Muscle of leg (tissue), 3 donors: ENCODE measurements at regions not wholly inside any gene's neighbourhood (a gene's known extent, or its start where the extent isn't known, plus 50 kb on each side); places are given as distances from the start of the nearest gene placed in this dataset.
"Not testable (repeated sequence)": the region's sequence is repeated elsewhere in the genome, so short reads cannot be mapped to it uniquely, and the experiment has no call there.

Source experiments
- DNase-seq: peaks from one replicate; pipeline ENCODE4 v3.0.0; 2013
- H3K27ac ChIP-seq: one replicate; pipeline ENCODE4 v1.5.1; 2013; ENCODE audit warnings: mild to moderate bottlenecking, low read length, control low read depth
- H3K27me3 ChIP-seq: one replicate; pipeline ENCODE4 v1.6.1; 2013; ENCODE audit warnings: low read length; ENCODE audit not compliant: control insufficient read depth, insufficient read depth
- H3K36me3 ChIP-seq: one replicate; pipeline ENCODE4 v1.6.1; 2013; ENCODE audit warnings: low read length; ENCODE audit not compliant: control insufficient read depth, insufficient read depth
- H3K4me1 ChIP-seq: one replicate; pipeline ENCODE4 v1.6.1; 2013; ENCODE audit warnings: low read length; ENCODE audit not compliant: control insufficient read depth, insufficient read depth
- H3K4me3 ChIP-seq: one replicate; pipeline ENCODE4 v1.5.1; 2013; ENCODE audit warnings: low read length, control low read depth
- H3K9me3 ChIP-seq: replicated peaks from 2 replicates; pipeline ENCODE4 v1.6.1; 2013; ENCODE audit warnings: low read depth, low read length; ENCODE audit not compliant: control insufficient read depth
- WGBS: methylation state at CpG from one replicate; pipeline ENCODE4 v1.1.5; 2013; ENCODE audit warnings: missing lambda C conversion rate; ENCODE audit not compliant: insufficient coverage; 5-methylcytosine and 5-hydroxymethylcytosine counted together

DNA sequence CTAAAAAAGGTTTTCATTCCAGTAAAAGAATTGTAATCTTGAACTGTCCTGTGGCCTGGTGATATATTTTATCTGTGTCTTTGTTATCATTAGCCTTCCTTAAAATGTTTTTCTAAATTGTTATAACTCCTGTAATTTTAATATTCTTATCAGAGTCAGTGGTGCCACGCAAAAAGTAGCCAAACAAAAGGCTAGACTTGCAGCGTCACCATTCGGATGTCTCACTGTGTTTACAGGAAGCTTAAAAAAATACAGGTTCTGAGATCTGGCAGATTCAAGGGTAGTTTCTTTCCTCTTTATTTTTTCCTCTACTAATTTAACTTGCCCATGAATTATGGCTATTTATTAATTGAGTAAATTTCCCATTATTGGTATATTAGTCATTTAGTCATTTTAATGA lies 362.3 kb downstream of the MAT2B start:
- H3K9me3 ChIP-seq = no peaks in the 10 kb centered on the region
- no peak for DNase-seq
- no peaks in the 10 kb centered on the region for H3K4me1 ChIP-seq
- WGBS = no CpG with 5 or more reads among the region's 3 CpGs
- no peak overlapping the region for H3K27ac ChIP-seq
- H3K27me3 ChIP-seq = no peaks in the 10 kb centered on the region
- no peak overlapping the region for H3K4me3 ChIP-seq
- H3K36me3 ChIP-seq = no peaks in the 10 kb centered on the region

DNA sequence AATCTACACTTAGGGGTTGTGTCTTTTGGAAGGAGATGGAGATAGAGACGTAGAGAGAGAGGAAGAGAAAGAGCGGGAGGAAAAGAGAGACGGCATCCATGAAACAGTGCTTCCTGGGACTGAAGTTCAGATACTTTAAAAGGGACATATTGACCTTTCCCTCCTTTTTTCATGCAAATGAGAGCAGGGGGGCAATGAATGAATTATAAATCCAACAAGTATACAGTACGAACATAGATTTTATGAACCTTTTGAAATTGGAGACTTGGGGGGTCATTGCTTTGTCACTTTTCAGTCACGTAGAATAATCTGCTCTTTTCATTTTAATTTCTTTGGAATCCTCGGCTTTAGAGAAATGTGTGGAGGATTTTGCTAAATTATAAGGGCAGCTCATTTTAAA lies 364.2 kb downstream of the MAT2B start:
- Histone ChIP-seq H3K4me1 (no peaks in the 10 kb centered on the region), H3K4me3 (no peak overlapping the region), H3K27me3 (no peaks in the 10 kb centered on the region), H3K36me3 (no peaks in the 10 kb centered on the region), H3K9me3 (no peaks in the 10 kb centered on the region), H3K27ac (no peak overlapping the region)
- WGBS = no CpG with 5 or more reads among the region's 6 CpGs
- no peak for DNase-seq

DNA sequence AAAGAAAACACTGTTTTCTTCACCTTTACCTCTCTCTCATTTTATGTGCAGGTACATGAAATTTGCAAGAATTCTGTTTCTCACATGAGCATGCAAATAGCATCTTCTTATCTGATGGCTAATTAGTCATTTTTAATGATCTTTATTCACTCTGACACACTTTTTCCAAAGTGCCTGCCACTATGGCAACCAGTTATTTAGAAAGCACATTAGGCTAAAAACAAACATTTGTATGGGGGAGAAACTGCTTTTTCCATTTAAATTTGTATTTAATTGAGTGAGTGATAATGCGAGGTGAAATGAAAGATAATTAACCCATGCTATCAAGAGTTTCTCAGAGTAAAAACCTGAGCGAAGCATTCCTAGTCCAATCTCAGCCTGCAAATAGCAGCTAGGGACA lies 365.0 kb downstream of the MAT2B start:
- H3K27me3 ChIP-seq = no peaks in the 10 kb centered on the region
- whole genome bisulfite sequencing = no CpG with 5 or more reads among the region's 2 CpGs
- no peak overlapping the region for H3K27ac ChIP-seq
- H3K4me3 ChIP-seq = no peak overlapping the region
- DNase-seq = no peak
- H3K9me3 ChIP-seq = no peaks in the 10 kb centered on the region
- no peaks in the 10 kb centered on the region for H3K36me3 ChIP-seq
- H3K4me1 ChIP-seq = no peaks in the 10 kb centered on the region

GRCh38 chr5:163874431-163874830 lies 369.0 kb downstream of the MAT2B start:
- no peak overlapping the region for H3K27ac ChIP-seq
- H3K27me3 ChIP-seq = no peaks in the 10 kb centered on the region
- no peaks in the 10 kb centered on the region for H3K4me1 ChIP-seq
- H3K9me3 ChIP-seq = no peaks in the 10 kb centered on the region
- H3K4me3 ChIP-seq = no peak overlapping the region
- DNase-seq = no peak
- H3K36me3 ChIP-seq = no peaks in the 10 kb centered on the region

DNA sequence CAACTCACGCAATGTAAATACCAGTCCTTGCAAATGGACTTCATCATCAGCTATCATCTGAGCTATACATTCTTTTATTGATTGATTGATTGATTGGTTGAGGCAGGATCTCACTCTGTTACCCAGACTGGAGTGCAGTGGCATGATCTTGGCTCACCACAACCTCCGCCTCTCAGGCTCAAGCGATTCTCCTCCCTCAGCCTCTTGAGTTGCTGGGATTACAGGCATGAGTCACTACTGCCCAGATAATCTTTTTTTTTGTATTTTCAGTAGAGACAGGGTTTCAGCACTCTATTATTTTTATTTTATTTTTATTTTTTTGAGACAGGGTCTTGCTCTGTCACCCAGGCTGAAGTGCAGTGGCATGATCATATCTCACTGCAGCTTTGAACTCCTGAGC lies 369.5 kb downstream of the MAT2B start:
- H3K36me3 ChIP-seq, H3K27me3 ChIP-seq, H3K9me3 ChIP-seq, H3K27ac ChIP-seq, H3K4me3 ChIP-seq, DNase-seq, H3K4me1 ChIP-seq: not testable (repeated sequence)
- no CpG with 5 or more reads among the region's 3 CpGs for WGBS

DNA sequence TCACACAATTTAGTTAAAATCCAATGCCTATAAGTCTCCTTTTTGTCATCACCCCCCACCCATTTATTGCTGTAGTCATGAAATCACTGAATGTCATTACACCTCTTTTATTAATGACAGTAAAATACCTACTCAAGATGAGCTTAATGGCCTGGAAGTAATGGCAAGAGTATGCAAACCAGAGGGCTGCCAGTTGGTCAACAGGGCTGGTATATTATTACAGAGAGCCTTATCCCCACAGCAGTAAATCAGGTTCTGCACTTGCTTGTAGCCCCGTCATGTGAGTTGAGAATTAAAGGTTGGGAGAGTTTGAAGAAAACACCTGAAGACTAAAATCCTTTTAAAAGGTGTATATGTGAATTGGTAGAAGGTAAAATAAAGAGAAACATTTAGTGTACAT lies 372.4 kb downstream of the MAT2B start:
- no peaks in the 10 kb centered on the region for H3K27me3 ChIP-seq
- H3K4me1 ChIP-seq = no peaks in the 10 kb centered on the region
- H3K9me3 ChIP-seq = no peaks in the 10 kb centered on the region
- H3K36me3 ChIP-seq = no peaks in the 10 kb centered on the region
- H3K4me3 ChIP-seq = no peak overlapping the region
- no peak for DNase-seq
- no CpG with 5 or more reads among the region's 1 CpG for WGBS
- no peak overlapping the region for H3K27ac ChIP-seq

DNA sequence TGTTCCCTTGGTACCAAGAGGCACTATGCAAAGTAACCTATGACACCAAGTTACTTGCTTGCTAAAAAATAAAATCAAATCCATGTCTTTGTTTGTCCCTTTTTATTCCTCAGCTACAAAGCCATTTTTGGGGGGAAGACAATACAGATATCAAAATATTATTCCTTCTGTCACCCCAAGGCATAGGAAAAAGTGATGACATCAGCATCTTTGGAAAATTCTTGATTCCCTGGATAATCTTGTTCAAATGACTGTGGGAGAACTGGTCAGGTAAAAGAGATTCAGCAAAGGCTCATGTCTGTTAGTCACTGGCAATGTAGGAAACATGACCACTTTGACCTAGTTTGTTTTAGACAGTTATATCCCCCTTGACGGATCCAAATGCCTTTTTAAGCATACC lies 373.1 kb downstream of the MAT2B start:
- Histone ChIP-seq H3K36me3 (no peaks in the 10 kb centered on the region), H3K9me3 (no peaks in the 10 kb centered on the region), H3K27me3 (no peaks in the 10 kb centered on the region), H3K4me3 (no peak overlapping the region), H3K27ac (no peak overlapping the region), H3K4me1 (no peaks in the 10 kb centered on the region)
- no CpG with 5 or more reads among the region's 1 CpG for WGBS
- no peak for DNase-seq

DNA sequence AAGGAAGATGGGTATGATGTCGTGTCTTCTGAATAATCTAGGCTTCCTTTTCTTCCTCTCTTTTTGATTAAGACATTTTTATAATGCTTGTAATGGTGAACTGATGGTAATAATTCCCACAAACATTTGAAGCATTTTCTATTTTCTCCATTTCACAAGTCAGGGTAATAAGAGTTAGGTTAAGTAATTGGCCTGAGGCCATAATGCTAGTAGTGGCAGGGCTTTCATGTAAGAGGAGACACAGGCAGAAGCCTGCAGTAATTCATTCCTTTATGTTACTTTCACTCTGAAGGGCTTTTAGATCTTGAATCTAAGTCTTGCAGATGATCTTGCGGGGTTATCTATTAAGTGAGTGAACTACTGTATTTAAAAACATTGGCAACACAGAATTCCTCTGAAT lies 374.9 kb downstream of the MAT2B start:
- Histone ChIP-seq H3K4me1 (no peaks in the 10 kb centered on the region), H3K27ac (no peak overlapping the region), H3K27me3 (no peaks in the 10 kb centered on the region), H3K9me3 (no peaks in the 10 kb centered on the region), H3K36me3 (no peaks in the 10 kb centered on the region), H3K4me3 (no peak overlapping the region)
- no CpG with 5 or more reads among the region's 2 CpGs for WGBS
- DNase-seq = no peak

- no peak overlapping the region for H3K27ac ChIP-seq
- H3K4me1 ChIP-seq = no peaks in the 10 kb centered on the region
- no peaks in the 10 kb centered on the region for H3K36me3 ChIP-seq
- no peak overlapping the region for H3K4me3 ChIP-seq
- peak; percentile 27 for DNase-seq
- no peaks in the 10 kb centered on the region for H3K9me3 ChIP-seq
- WGBS = no CpG with 5 or more reads among the region's 2 CpGs
- no peaks in the 10 kb centered on the region for H3K27me3 ChIP-seq
Measured at GRCh38 chr5:163885117-163885516, 379.7 kb downstream of the MAT2B start.

GRCh38 chr5:163887854-163888253 lies 382.4 kb downstream of the MAT2B start:
- Histone ChIP-seq H3K9me3 (no peaks in the 10 kb centered on the region), H3K36me3 (no peaks in the 10 kb centered on the region), H3K4me3 (no peak overlapping the region), H3K27ac (no peak overlapping the region), H3K27me3 (no peaks in the 10 kb centered on the region), H3K4me1 (no peaks in the 10 kb centered on the region)
- WGBS = no CpG with 5 or more reads among the region's 2 CpGs
- no peak for DNase-seq

GRCh38 chr5:163888366-163888765 lies 382.9 kb downstream of the MAT2B start:
- WGBS = 76% methylated on average over 4 of the region's 4 CpGs
- Histone ChIP-seq H3K27me3 (no peaks in the 10 kb centered on the region), H3K4me1 (no peaks in the 10 kb centered on the region), H3K9me3 (no peaks in the 10 kb centered on the region), H3K36me3 (no peaks in the 10 kb centered on the region), H3K27ac (no peak overlapping the region), H3K4me3 (no peak overlapping the region)
- DNase-seq = no peak
